MM.1S (cell line): ENCODE measurements at regions not wholly inside any gene's neighbourhood (a gene's known extent, or its start where the extent isn't known, plus 50 kb on each side); places are given as distances from the start of the nearest gene placed in this dataset.

Experiments used
- EZH2 ChIP-seq: fragments of 300-600 bp; sonication (generic); optimal IDR thresholded peaks from 2 replicates; pipeline ENCODE3; 2017; ENCODE audit warnings: low read depth, mild to moderate bottlenecking, antibody characterized with exemption, low read length, mixed read lengths
- TF ChIP-seq, protein P1 (sequence below): fragments of 300-600 bp; sonication (generic); IDR thresholded peaks from 2 replicates; pipeline ENCODE4 v1.5.1; 2016; ENCODE audit warnings: antibody characterized with exemption, low read length, mixed read lengths

DNA sequence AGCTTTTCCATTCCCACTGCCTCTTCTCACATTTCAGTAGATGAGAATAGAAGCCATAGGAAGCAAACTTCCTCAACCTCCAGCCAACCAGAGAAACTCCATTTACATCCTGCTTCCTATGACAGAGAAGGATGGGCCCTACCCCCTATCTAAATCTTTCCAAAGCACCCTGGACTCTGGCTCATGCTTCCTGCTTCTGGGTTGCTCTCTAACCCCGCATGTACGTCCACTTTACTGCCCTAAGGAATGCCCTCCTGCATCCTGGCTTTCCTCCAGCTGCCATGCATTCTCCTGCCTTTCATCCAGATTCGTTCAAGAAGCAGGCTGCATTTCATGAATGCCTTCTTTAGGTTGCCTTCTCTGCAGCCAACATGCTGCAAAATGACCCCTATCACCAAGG, 91.9 kb downstream of the FAM217A start:
- TF ChIP-seq, protein P1, sequence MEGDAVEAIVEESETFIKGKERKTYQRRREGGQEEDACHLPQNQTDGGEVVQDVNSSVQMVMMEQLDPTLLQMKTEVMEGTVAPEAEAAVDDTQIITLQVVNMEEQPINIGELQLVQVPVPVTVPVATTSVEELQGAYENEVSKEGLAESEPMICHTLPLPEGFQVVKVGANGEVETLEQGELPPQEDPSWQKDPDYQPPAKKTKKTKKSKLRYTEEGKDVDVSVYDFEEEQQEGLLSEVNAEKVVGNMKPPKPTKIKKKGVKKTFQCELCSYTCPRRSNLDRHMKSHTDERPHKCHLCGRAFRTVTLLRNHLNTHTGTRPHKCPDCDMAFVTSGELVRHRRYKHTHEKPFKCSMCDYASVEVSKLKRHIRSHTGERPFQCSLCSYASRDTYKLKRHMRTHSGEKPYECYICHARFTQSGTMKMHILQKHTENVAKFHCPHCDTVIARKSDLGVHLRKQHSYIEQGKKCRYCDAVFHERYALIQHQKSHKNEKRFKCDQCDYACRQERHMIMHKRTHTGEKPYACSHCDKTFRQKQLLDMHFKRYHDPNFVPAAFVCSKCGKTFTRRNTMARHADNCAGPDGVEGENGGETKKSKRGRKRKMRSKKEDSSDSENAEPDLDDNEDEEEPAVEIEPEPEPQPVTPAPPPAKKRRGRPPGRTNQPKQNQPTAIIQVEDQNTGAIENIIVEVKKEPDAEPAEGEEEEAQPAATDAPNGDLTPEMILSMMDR: no peak
- no peak for TF ChIP-seq EZH2
